Right renal pelvis (tissue), 4 donors: ENCODE measurements at regions not wholly inside any gene's neighbourhood (a gene's known extent, or its start where the extent isn't known, plus 50 kb on each side); places are given as distances from the start of the nearest gene placed in this dataset.
"Not testable (repeated sequence)": the region's sequence is repeated elsewhere in the genome, so short reads cannot be mapped to it uniquely, and the experiment has no call there.

Experiments
- DNase-seq, 4 donors: peaks; one replicate each; pipeline ENCODE4 v3.0.0-alpha.2; 2013; ENCODE audit warnings: low read depth in 4 of 4, low spot score in 3 of 4, missing footprints in 1 of 4

- DNase-seq, result no peak
Measured at GRCh38 chr2:228447266-228447915, 265.9 kb upstream of the SPHKAP start.

- DNase-seq, result no peak
Measured at GRCh38 chr2:228446734-228447133, 265.2 kb upstream of the SPHKAP start.

- DNase-seq, result no peak
Measured at GRCh38 chr2:228444161-228444560, 262.7 kb upstream of the SPHKAP start.

GRCh38 chr2:228433721-228434120, 252.2 kb upstream of the SPHKAP start:
- DNase-seq, result no peak

- peak in 1 of 4 donors; percentile 13 for DNase-seq
Measured at GRCh38 chr2:228432116-228432515, 250.6 kb upstream of the SPHKAP start.

- DNase-seq, result no peak
Measured at GRCh38 chr2:228430986-228431385, 249.5 kb upstream of the SPHKAP start.

GRCh38 chr2:228426502-228427216, 245.2 kb upstream of the SPHKAP start:
- DNase-seq, result no peak

- not testable (repeated sequence) for DNase-seq
Measured at GRCh38 chr2:228425411-228426060, 244.0 kb upstream of the SPHKAP start.

GRCh38 chr2:228417956-228418355, 236.5 kb upstream of the SPHKAP start:
- no peak for DNase-seq

GRCh38 chr2:228417526-228417925, 236.0 kb upstream of the SPHKAP start:
- no peak for DNase-seq

GRCh38 chr2:228410061-228410460, 228.6 kb upstream of the SPHKAP start:
- no peak for DNase-seq

GRCh38 chr2:228409493-228409892, 228.0 kb upstream of the SPHKAP start:
- DNase-seq, result no peak

- DNase-seq, result no peak
Measured at GRCh38 chr2:228408529-228409227, 227.2 kb upstream of the SPHKAP start.

- DNase-seq, result no peak
Measured at GRCh38 chr2:228407821-228408220, 226.3 kb upstream of the SPHKAP start.

- no peak for DNase-seq
Measured at GRCh38 chr2:228401065-228401912, 219.8 kb upstream of the SPHKAP start.

- no peak for DNase-seq
Measured at GRCh38 chr2:228387776-228388175, 206.3 kb upstream of the SPHKAP start.

- DNase-seq, result no peak
Measured at GRCh38 chr2:228378696-228379425, 197.4 kb upstream of the SPHKAP start.

- DNase-seq, result no peak
Measured at GRCh38 chr2:228378233-228378632, 196.7 kb upstream of the SPHKAP start.

GRCh38 chr2:228377533-228377932, 196.0 kb upstream of the SPHKAP start:
- no peak for DNase-seq

- DNase-seq, result no peak
Measured at GRCh38 chr2:228374741-228375140, 193.3 kb upstream of the SPHKAP start.
